Coronary artery (tissue), 2 donors: ENCODE measurements at regions not wholly inside any gene's neighbourhood (a gene's known extent, or its start where the extent isn't known, plus 50 kb on each side); places are given as distances from the start of the nearest gene placed in this dataset.
"Not testable (repeated sequence)": the region's sequence is repeated elsewhere in the genome, so short reads cannot be mapped to it uniquely, and the experiment has no call there.

Source experiments
- DNase-seq: peaks from one replicate; pipeline ENCODE4 v3.0.0-alpha.2; 2017; ENCODE audit warnings: low spot score
- H3K27ac ChIP-seq, 2 donors: fragments of 200-600 bp; sonication (generic); one replicate each; pipeline ENCODE4 v1.5.1; 2016 to 2019
- H3K4me3 ChIP-seq: fragments of 200-600 bp; sonication (generic); 2 replicates; pipeline ENCODE4 v1.5.1; 2016; ENCODE audit warnings: mild to moderate bottlenecking, moderate library complexity
- TF ChIP-seq, protein P1 (sequence below): fragments of 200-600 bp; sonication (generic); IDR thresholded peaks from one replicate; pipeline ENCODE4 v1.5.1; 2019; ENCODE audit warnings: antibody characterized with exemption

GRCh38 chr7:67917437-67917755 lies 920.8 kb downstream of the TYW1 start:
- no peak for DNase-seq
- Histone ChIP-seq H3K4me3 (no peak overlapping the region), H3K27ac (no peak overlapping the region)
- TF ChIP-seq, protein P1, sequence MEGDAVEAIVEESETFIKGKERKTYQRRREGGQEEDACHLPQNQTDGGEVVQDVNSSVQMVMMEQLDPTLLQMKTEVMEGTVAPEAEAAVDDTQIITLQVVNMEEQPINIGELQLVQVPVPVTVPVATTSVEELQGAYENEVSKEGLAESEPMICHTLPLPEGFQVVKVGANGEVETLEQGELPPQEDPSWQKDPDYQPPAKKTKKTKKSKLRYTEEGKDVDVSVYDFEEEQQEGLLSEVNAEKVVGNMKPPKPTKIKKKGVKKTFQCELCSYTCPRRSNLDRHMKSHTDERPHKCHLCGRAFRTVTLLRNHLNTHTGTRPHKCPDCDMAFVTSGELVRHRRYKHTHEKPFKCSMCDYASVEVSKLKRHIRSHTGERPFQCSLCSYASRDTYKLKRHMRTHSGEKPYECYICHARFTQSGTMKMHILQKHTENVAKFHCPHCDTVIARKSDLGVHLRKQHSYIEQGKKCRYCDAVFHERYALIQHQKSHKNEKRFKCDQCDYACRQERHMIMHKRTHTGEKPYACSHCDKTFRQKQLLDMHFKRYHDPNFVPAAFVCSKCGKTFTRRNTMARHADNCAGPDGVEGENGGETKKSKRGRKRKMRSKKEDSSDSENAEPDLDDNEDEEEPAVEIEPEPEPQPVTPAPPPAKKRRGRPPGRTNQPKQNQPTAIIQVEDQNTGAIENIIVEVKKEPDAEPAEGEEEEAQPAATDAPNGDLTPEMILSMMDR: no peak

- H3K27ac ChIP-seq: no peak overlapping the region
- H3K4me3 ChIP-seq: no peak overlapping the region
- DNase-seq: no peak
- TF ChIP-seq, protein P1: no peak
These were observed 921.5 kb downstream of the TYW1 start for GRCh38 chr7:67918158-67918557.

DNA sequence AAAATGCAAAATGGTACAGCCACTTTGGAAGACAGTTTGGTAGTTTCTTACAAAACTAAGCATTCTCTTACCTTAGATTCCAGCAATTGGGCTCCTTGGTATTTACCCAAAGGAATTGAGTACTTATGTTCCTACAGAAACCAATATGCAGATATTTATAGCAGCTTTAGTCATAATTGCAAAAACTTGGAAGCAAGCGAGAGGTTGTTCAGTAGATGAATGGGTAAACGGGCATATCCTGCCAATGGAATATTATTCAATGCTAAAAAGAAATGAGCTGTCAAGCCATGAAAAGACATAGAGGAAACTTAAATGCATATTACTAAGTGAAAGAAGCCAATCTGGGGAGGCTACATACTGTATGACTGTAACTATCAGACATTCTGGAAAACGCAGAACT lies 926.7 kb downstream of the TYW1 start:
- no peak overlapping the region for H3K4me3 ChIP-seq
- TF ChIP-seq, protein P1: no peak
- no peak for DNase-seq
- no peak overlapping the region for H3K27ac ChIP-seq

DNA sequence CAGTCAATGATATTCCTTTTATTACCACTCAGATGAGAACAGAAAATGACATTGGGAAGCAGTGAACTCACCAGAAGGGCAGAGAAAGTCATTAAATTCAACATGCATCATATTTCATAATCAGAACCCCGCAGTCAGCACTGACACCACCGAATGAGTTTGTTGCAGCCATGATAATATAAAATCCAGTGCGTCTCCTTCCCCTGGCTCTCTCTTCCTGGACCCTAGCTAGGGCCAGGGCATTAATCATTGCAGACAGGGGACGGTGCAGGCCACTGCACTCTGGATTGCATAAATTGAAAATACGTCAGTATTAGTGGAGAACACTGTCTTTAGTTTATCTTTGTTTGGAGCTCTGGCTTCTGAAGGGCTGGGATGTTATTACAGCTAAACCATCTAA lies 931.5 kb downstream of the TYW1 start:
- TF ChIP-seq, protein P1: no peak
- DNase-seq: no peak
- Histone ChIP-seq H3K4me3 (no peak overlapping the region), H3K27ac (no peak overlapping the region)

- DNase-seq, H3K4me3 ChIP-seq, H3K27ac ChIP-seq: not testable (repeated sequence)
These were observed 939.8 kb downstream of the TYW1 start for GRCh38 chr7:67936447-67936846.

DNA sequence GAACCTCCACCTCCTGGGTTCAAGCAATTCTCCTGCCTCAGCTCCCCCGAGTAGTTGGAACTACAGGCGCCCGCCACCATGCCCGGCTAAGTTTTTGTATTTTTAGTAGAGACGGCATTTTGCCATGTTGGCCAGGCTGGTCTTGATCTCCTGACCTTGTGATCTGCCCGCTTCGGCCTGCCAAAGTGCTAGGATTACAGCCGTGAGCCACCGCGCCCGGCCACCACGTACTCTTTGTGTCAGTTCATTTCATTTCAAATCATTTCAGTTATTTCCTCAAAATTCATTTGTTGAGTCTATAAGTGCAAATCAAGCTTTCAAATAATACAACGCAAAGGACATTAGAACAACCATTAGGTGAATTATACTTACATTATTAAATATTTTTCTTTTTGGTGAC lies 943.8 kb downstream of the TYW1 start:
- no peak overlapping the region for H3K27ac ChIP-seq
- DNase-seq: no peak
- no peak overlapping the region for H3K4me3 ChIP-seq
- TF ChIP-seq, protein P1: no peak

DNA sequence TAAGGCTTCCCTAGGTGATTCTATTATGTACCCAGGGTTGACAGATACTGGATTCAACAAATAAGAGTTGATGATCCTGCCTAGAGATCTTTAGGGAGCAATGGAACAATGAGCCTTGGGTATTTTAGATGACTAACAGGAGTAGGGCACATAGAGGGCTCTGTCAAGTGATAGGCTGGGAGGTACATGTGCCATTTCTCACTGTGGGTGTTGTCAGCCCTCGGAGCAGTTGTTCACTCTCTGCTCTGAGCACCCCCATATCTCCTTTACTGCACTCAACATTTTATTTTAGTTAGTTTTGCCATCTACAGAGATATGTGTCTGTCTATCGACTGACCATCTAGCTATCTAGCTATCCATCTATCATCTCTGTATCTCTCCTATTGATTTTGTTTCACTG lies 950.6 kb downstream of the TYW1 start:
- no peak overlapping the region for H3K4me3 ChIP-seq
- H3K27ac ChIP-seq: no peak overlapping the region
- TF ChIP-seq, protein P1: no peak
- DNase-seq: no peak

DNA sequence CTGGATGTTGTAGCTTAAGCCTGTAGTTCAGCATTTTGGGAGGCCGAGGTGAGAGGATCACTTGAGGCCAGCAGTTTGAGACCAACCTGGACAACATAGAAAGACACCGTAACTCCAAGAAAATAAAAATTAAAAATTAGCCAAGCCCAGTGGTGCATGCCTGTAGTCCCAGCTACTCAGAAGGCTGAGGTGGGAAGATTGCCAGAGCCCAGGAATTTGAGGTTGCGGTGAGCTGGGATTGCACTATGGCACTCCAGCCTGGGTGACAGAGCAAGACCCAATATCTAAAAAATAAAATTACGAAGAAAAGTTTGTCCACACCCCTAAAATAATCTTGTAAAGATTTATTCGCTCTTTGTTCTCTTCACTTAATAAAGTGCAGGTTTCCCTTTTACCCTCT lies 951.0 kb downstream of the TYW1 start:
- Histone ChIP-seq H3K27ac (no peak overlapping the region), H3K4me3 (no peak overlapping the region)
- no peak for DNase-seq
- TF ChIP-seq, protein P1: no peak
